ENCODE measurements at regions not wholly inside any gene's neighbourhood (a gene's known extent, or its start where the extent isn't known, plus 50 kb on each side); places are given as distances from the start of the nearest gene placed in this dataset.

DNA sequence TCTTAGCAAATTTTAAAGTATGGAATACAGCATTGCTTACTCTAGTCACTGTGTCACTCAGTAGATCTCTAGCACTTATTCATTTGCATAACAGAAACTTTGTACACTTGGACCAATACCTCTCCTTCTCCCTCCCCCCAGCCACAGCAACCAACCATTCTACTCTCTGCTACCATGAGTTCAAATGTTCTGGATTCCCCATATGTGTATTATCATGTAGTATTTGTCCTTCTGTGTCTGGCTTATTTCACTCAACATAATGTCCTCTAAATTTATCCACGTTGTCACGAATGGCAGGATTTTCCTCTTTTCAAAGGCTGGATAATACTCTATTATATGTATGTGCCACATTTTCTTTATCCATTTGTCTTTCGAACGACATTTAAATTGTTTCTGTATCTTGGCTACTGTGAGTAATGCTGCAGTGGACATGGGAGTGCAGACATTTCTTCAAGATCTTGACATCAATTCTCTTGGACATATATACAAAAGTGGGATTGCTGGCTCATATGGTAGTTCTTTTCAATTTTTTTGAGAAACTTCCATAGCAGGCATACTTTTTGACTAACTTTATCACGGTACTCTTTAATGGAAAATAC lies 184.5 kb upstream of the SOX21 start:
- TF ChIP-seq MAZ (IDR thresholded peaks at IDR 0.05; ENCODE audit: borderline replicate concordance, low read depth, low read length): no peak
- TF ChIP-seq, protein P1, sequence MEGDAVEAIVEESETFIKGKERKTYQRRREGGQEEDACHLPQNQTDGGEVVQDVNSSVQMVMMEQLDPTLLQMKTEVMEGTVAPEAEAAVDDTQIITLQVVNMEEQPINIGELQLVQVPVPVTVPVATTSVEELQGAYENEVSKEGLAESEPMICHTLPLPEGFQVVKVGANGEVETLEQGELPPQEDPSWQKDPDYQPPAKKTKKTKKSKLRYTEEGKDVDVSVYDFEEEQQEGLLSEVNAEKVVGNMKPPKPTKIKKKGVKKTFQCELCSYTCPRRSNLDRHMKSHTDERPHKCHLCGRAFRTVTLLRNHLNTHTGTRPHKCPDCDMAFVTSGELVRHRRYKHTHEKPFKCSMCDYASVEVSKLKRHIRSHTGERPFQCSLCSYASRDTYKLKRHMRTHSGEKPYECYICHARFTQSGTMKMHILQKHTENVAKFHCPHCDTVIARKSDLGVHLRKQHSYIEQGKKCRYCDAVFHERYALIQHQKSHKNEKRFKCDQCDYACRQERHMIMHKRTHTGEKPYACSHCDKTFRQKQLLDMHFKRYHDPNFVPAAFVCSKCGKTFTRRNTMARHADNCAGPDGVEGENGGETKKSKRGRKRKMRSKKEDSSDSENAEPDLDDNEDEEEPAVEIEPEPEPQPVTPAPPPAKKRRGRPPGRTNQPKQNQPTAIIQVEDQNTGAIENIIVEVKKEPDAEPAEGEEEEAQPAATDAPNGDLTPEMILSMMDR (conservative IDR thresholded peaks at IDR 0.05; ENCODE audit: low read depth, low read length): no peak
- TF ChIP-seq NFE2L2 (IDR thresholded peaks at IDR 0.05; ENCODE audit: low read depth, low read length): no peak
- TF ChIP-seq POLR2A (IDR thresholded peaks at IDR 0.05; ENCODE audit: low read depth, low read length): no peak
- no peak for TF ChIP-seq FOS (IDR thresholded peaks at IDR 0.05; ENCODE audit: low read depth, low read length)
